H9 (cell line): ENCODE measurements at regions not wholly inside any gene's neighbourhood (a gene's known extent, or its start where the extent isn't known, plus 50 kb on each side); places are given as distances from the start of the nearest gene placed in this dataset.

ENCODE experiments used
- DNase-seq: peaks from one replicate; pipeline ENCODE4 v3.0.0-alpha.2; 2017
- H2AFZ ChIP-seq: one replicate; pipeline ENCODE4 v1.6.1; 2013; ENCODE audit warnings: mild to moderate bottlenecking, low read length, control low read depth, moderate library complexity
- H2AK5ac ChIP-seq: 2 replicates; pipeline ENCODE4 v1.6.1; 2013; ENCODE audit warnings: low read length, control low read depth, mixed read lengths; ENCODE audit not compliant: insufficient read length
- H2BK120ac ChIP-seq: one replicate; pipeline ENCODE4 v1.6.1; 2013; ENCODE audit warnings: low read depth, mild to moderate bottlenecking, low read length, control low read depth, inconsistent platforms; ENCODE audit not compliant: poor library complexity, severe bottlenecking
- H2BK12ac ChIP-seq: 2 replicates; pipeline ENCODE4 v1.6.1; 2013; ENCODE audit warnings: low read length, control low read depth, mixed read lengths, low read depth; ENCODE audit not compliant: insufficient read length
- H2BK15ac ChIP-seq: 2 replicates; pipeline ENCODE4 v1.6.1; 2013; ENCODE audit warnings: low read depth, low read length, control low read depth
- H2BK20ac ChIP-seq: one replicate; pipeline ENCODE4 v1.6.1; 2013; ENCODE audit warnings: low read depth, mild to moderate bottlenecking, low read length, control low read depth, inconsistent platforms; ENCODE audit not compliant: poor library complexity, severe bottlenecking
- H2BK5ac ChIP-seq: 2 replicates; pipeline ENCODE4 v1.6.1; 2013; ENCODE audit warnings: low read length, control low read depth, mixed read lengths; ENCODE audit not compliant: insufficient read length
- H3K14ac ChIP-seq: 2 replicates; pipeline ENCODE4 v1.6.1; 2013; ENCODE audit warnings: low read length, control low read depth; ENCODE audit not compliant: insufficient read depth
- H3K18ac ChIP-seq: 2 replicates; pipeline ENCODE4 v1.6.1; 2013; ENCODE audit warnings: low read depth, mild to moderate bottlenecking, mixed read lengths, low read length, control low read depth; ENCODE audit not compliant: insufficient read length
- H3K23ac ChIP-seq: 2 replicates; pipeline ENCODE4 v1.6.1; 2013; ENCODE audit warnings: low read length, control low read depth, mixed read lengths, low read depth; ENCODE audit not compliant: insufficient read length
- H3K23me2 ChIP-seq: 2 replicates; pipeline ENCODE4 v1.6.1; 2013; ENCODE audit warnings: low read depth, mild to moderate bottlenecking, mixed read lengths, low read length, control low read depth; ENCODE audit not compliant: insufficient read length, poor library complexity, severe bottlenecking
- H3K27ac ChIP-seq: 2 replicates; pipeline ENCODE4 v1.5.1; 2013; ENCODE audit warnings: low read length, control low read depth, mixed read lengths, low read depth; ENCODE audit not compliant: insufficient read length
- H3K27me3 ChIP-seq: 2 replicates; pipeline ENCODE4 v1.6.1; 2013; ENCODE audit warnings: low read length, control low read depth, inconsistent platforms; ENCODE audit not compliant: insufficient read depth
- H3K4ac ChIP-seq: 2 replicates; pipeline ENCODE4 v1.6.1; 2013; ENCODE audit warnings: low read depth, mild to moderate bottlenecking, control low read depth, inconsistent platforms, low read length, moderate library complexity
- H3K4me1 ChIP-seq: 2 replicates; pipeline ENCODE4 v1.6.1; 2013; ENCODE audit warnings: low read length, control low read depth, inconsistent platforms; ENCODE audit not compliant: insufficient read depth
- H3K4me2 ChIP-seq: 2 replicates; pipeline ENCODE4 v1.6.1; 2013; ENCODE audit warnings: low read length, control low read depth, mixed read lengths; ENCODE audit not compliant: insufficient read length, insufficient read depth
- H3K56ac ChIP-seq: 2 replicates; pipeline ENCODE4 v1.6.1; 2013; ENCODE audit warnings: low read depth, mild to moderate bottlenecking, mixed read lengths, low read length, control low read depth; ENCODE audit not compliant: insufficient read length
- H3K79me1 ChIP-seq: 2 replicates; pipeline ENCODE4 v1.6.1; 2013; ENCODE audit warnings: low read depth, mild to moderate bottlenecking, moderate library complexity, low read length, control low read depth, inconsistent platforms; ENCODE audit not compliant: insufficient read depth, poor library complexity, severe bottlenecking
- H3K79me2 ChIP-seq: 2 replicates; pipeline ENCODE4 v1.6.1; 2013; ENCODE audit warnings: low read length, control low read depth, inconsistent platforms; ENCODE audit not compliant: insufficient read depth
- H3K9ac ChIP-seq: 2 replicates; pipeline ENCODE4 v1.6.1; 2013; ENCODE audit warnings: low read length, control low read depth, mixed read lengths; ENCODE audit not compliant: insufficient read length; ENCODE audit errors: extremely low read depth
- H3K9me3 ChIP-seq: one replicate; pipeline ENCODE4 v1.6.1; 2013; ENCODE audit warnings: low read depth, low read length, inconsistent platforms; ENCODE audit not compliant: control insufficient read depth
- H3T11ph ChIP-seq: one replicate; pipeline ENCODE4 v1.6.1; 2013; ENCODE audit warnings: mild to moderate bottlenecking, low read length, control low read depth, inconsistent platforms
- H4K20me1 ChIP-seq: one replicate; pipeline ENCODE4 v1.6.1; 2013; ENCODE audit not compliant: control insufficient read depth, insufficient read length, insufficient read depth
- H4K5ac ChIP-seq: 2 replicates; pipeline ENCODE4 v1.6.1; 2013; ENCODE audit warnings: low read depth, mild to moderate bottlenecking, mixed read lengths, low read length, control low read depth; ENCODE audit not compliant: insufficient read length
- H4K8ac ChIP-seq: replicated peaks from 2 replicates; pipeline ENCODE4 v1.6.1; 2013; ENCODE audit warnings: low read length, control low read depth, mixed read lengths, low read depth; ENCODE audit not compliant: insufficient read length
- H4K91ac ChIP-seq: 2 replicates; pipeline ENCODE4 v1.6.1; 2013; ENCODE audit warnings: low read depth, mild to moderate bottlenecking, moderate library complexity, mixed read lengths, low read length, control low read depth; ENCODE audit not compliant: insufficient read length
- H3K27ac Mint-ChIP-seq, 3 experiments: 2 replicates in 2 of 3; 3 replicates in 1 of 3; pipeline ENCODE4 v1.8.0; 2020 to 2021; ENCODE audit warnings: mixed read lengths in 3 of 3, mild to moderate bottlenecking in 1 of 3, moderate library complexity in 1 of 3
- H3K27me3 Mint-ChIP-seq: 2 replicates; pipeline ENCODE4 v1.8.0; 2021; ENCODE audit warnings: low read depth, mild to moderate bottlenecking, moderate library complexity, mixed read lengths
- H3K36me3 Mint-ChIP-seq, 3 experiments: 2 replicates in 2 of 3; 3 replicates in 1 of 3; pipeline ENCODE4 v1.8.0; 2020 to 2021; ENCODE audit warnings: low read depth in 3 of 3, mixed read lengths in 3 of 3; ENCODE audit not compliant: insufficient read depth in 1 of 3
- H3K4me1 Mint-ChIP-seq, 2 experiments: 2 replicates each; pipeline ENCODE4 v1.8.0; 2020; ENCODE audit warnings: mixed read lengths in 2 of 2
- H3K4me3 Mint-ChIP-seq, 2 experiments: 2 replicates in 1 of 2; 3 replicates in 1 of 2; pipeline ENCODE4 v1.8.0; 2020 to 2021; ENCODE audit warnings: mild to moderate bottlenecking in 2 of 2, mixed read lengths in 2 of 2, moderate library complexity in 1 of 2
- H3K9me3 Mint-ChIP-seq, 2 experiments: 2 replicates in 1 of 2; 3 replicates in 1 of 2; pipeline ENCODE4 v1.8.0; 2020; ENCODE audit warnings: mild to moderate bottlenecking in 2 of 2, mixed read lengths in 2 of 2, moderate library complexity in 1 of 2
- WGBS: extraction: QIAGEN DNeasy Blood & Tissue Kit; methylation state at CpG from one replicate; pipeline ENCODE4 v1.1.7; 2013; ENCODE audit warnings: missing lambda C conversion rate, low lambda C conversion rate, mixed read lengths; ENCODE audit not compliant: insufficient read length; ENCODE audit errors: extremely low coverage; 5-methylcytosine and 5-hydroxymethylcytosine counted together
- TF ChIP-seq, protein P1 (sequence below): fragments of 200-600 bp; sonication (generic); conservative IDR thresholded peaks from 3 replicates; pipeline ENCODE4 v1.8.0; 2021; ENCODE audit warnings: antibody characterized with exemption, mild to moderate bottlenecking

DNA sequence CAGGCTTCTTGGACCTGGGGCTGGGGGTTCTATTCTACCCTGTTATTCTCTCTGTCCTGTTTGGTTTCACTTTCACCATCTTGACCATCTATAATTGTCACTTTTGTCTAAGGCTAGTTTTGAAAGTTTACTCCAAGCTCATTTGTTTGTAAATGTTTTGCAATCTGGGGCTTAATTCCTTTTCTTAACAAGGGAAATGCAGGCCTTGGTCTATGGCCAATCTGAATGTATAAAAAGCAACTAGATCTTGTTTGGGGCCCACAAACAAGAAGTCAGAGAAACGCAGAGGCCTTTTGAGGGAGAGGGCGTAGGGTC is 86.3 kb upstream of the PREP start:
- Histone ChIP-seq H4K20me1 (no peaks in the 10 kb centered on the region), H4K5ac (no peak overlapping the region), H3K27me3 (no peaks in the 10 kb centered on the region), H3K23me2 (no peaks in the 10 kb centered on the region), H2BK5ac (no peak overlapping the region), H3K4me1 (peaks cover 8% of the 10 kb centered on the region; the same call in 1 of the 2 replicates), H3K14ac (no peak overlapping the region), H3K23ac (no peak overlapping the region), H3K27ac (no peak overlapping the region), H3K4ac (no peak overlapping the region), H3K18ac (no peak overlapping the region), H3K4me2 (peak overlapping the region; percentile 38), H3K9me3 (no peaks in the 10 kb centered on the region), H2AFZ (no peak overlapping the region), H4K91ac (no peak overlapping the region), H2BK15ac (no peak overlapping the region), H4K8ac (no peak overlapping the region), H3K79me2 (no peaks in the 10 kb centered on the region), H3T11ph (no peak overlapping the region), H2AK5ac (no peak overlapping the region), H3K9ac (no peak overlapping the region), H3K56ac (no peak overlapping the region), H2BK12ac (no peak overlapping the region), H3K79me1 (no peaks in the 10 kb centered on the region), H2BK20ac (no peak overlapping the region), H2BK120ac (no peak overlapping the region)
- no CpG with 5 or more reads among the region's 2 CpGs for WGBS
- Mint-ChIP-seq H3K27me3 (no peaks in the 10 kb centered on the region), H3K4me1 (peaks cover 39 to 40% of the 10 kb centered on the region in 2 experiments), H3K36me3 (no peaks in the 10 kb centered on the region), H3K9me3 (no peaks in the 10 kb centered on the region), H3K4me3 (no peak overlapping the region), H3K27ac (no peak overlapping the region)
- DNase-seq, result no peak
- TF ChIP-seq, protein P1, sequence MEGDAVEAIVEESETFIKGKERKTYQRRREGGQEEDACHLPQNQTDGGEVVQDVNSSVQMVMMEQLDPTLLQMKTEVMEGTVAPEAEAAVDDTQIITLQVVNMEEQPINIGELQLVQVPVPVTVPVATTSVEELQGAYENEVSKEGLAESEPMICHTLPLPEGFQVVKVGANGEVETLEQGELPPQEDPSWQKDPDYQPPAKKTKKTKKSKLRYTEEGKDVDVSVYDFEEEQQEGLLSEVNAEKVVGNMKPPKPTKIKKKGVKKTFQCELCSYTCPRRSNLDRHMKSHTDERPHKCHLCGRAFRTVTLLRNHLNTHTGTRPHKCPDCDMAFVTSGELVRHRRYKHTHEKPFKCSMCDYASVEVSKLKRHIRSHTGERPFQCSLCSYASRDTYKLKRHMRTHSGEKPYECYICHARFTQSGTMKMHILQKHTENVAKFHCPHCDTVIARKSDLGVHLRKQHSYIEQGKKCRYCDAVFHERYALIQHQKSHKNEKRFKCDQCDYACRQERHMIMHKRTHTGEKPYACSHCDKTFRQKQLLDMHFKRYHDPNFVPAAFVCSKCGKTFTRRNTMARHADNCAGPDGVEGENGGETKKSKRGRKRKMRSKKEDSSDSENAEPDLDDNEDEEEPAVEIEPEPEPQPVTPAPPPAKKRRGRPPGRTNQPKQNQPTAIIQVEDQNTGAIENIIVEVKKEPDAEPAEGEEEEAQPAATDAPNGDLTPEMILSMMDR, result no peak
